Brain microvascular endothelial cell (primary cell): ENCODE measurements at regions not wholly inside any gene's neighbourhood (a gene's known extent, or its start where the extent isn't known, plus 50 kb on each side); places are given as distances from the start of the nearest gene placed in this dataset.
A peak's percentile ranks its signal among the peaks of the same experiment; 100 is the strongest.
"Not testable (repeated sequence)": the region's sequence is repeated elsewhere in the genome, so short reads cannot be mapped to it uniquely, and the experiment has no call there.

Experiments used
- DNase-seq: peaks from one replicate; pipeline ENCODE4 v3.0.0-alpha.2; 2020
- H3K27ac ChIP-seq: fragments of 250-450 bp; sonication (Bioruptor Pico); 2 replicates; pipeline ENCODE4 v1.5.1; 2020; ENCODE audit warnings: mild to moderate bottlenecking, moderate library complexity
- H3K27me3 ChIP-seq: fragments of 250-450 bp; sonication (Bioruptor Pico); replicated peaks from 2 replicates; pipeline ENCODE4 v1.5.1; 2020; ENCODE audit warnings: mild to moderate bottlenecking
- H3K36me3 ChIP-seq: fragments of 250-450 bp; sonication (Bioruptor Pico); replicated peaks from 2 replicates; pipeline ENCODE4 v1.5.1; 2020; ENCODE audit warnings: mild to moderate bottlenecking
- H3K4me3 ChIP-seq: 2 replicates; pipeline ENCODE4 v1.5.1; 2011; ENCODE audit warnings: low read depth, mild to moderate bottlenecking, control low read depth, low read length, moderate library complexity
- CTCF ChIP-seq: IDR thresholded peaks from 2 replicates; pipeline ENCODE4 v1.5.1; 2011; ENCODE audit warnings: low read depth, mild to moderate bottlenecking, moderate library complexity, low read length, control low read depth, inconsistent platforms; ENCODE audit errors: missing control alignments
- in situ Hi-C: cut with HindIII; loops from 2 replicates; pipeline ENCODE4 v1.10.0; 2017; ENCODE audit warnings: low sequenced_read_pairs, low pct_ligation_motif_present

GRCh38 chr18:78492064-78492812 is 487.4 kb upstream of the SALL3 start:
- Histone ChIP-seq H3K36me3 (no peaks in the 10 kb centered on the region), H3K27ac (no peak overlapping the region), H3K27me3 (no peaks in the 10 kb centered on the region), H3K4me3 (no peak overlapping the region)
- in situ Hi-C loops, result no loop called here
- no peak for TF ChIP-seq CTCF
- no peak for DNase-seq

- H3K27ac ChIP-seq, result no peak overlapping the region
- H3K36me3 ChIP-seq, result no peaks in the 10 kb centered on the region
- no peak overlapping the region for H3K4me3 ChIP-seq
- no peak for DNase-seq
- in situ Hi-C loops, result no loop called here
- H3K27me3 ChIP-seq, result no peaks in the 10 kb centered on the region
- TF ChIP-seq CTCF, result no peak
Observed at GRCh38 chr18:78492813-78493371, 486.7 kb upstream of the SALL3 start.

- in situ Hi-C loops, H3K27me3 ChIP-seq, H3K36me3 ChIP-seq, DNase-seq, H3K4me3 ChIP-seq, H3K27ac ChIP-seq: not testable (repeated sequence)
Observed at GRCh38 chr18:78493490-78493889, 486.1 kb upstream of the SALL3 start.

- in situ Hi-C loops, result no loop called here
- H3K4me3 ChIP-seq, result no peak overlapping the region
- DNase-seq, result peak; percentile 1
- H3K27me3 ChIP-seq, result no peaks in the 10 kb centered on the region
- no peak for TF ChIP-seq CTCF
- H3K27ac ChIP-seq, result no peak overlapping the region
- no peaks in the 10 kb centered on the region for H3K36me3 ChIP-seq
Observed at GRCh38 chr18:78494204-78495085, 485.2 kb upstream of the SALL3 start.

- in situ Hi-C loops, result no loop called here
- TF ChIP-seq CTCF, result no peak
- Histone ChIP-seq H3K4me3 (no peak overlapping the region), H3K27ac (no peak overlapping the region), H3K36me3 (no peaks in the 10 kb centered on the region), H3K27me3 (no peaks in the 10 kb centered on the region)
- DNase-seq, result no peak
Observed at GRCh38 chr18:78495550-78495949, 484.1 kb upstream of the SALL3 start.

GRCh38 chr18:78496079-78496478 is 483.5 kb upstream of the SALL3 start:
- TF ChIP-seq CTCF, result no peak
- H3K4me3 ChIP-seq, result no peak overlapping the region
- no peaks in the 10 kb centered on the region for H3K27me3 ChIP-seq
- H3K27ac ChIP-seq, result no peak overlapping the region
- DNase-seq, result no peak
- no peaks in the 10 kb centered on the region for H3K36me3 ChIP-seq
- in situ Hi-C loops, result no loop called here
